HG02642 (cell line): ENCODE measurements at regions not wholly inside any gene's neighbourhood (a gene's known extent, or its start where the extent isn't known, plus 50 kb on each side); places are given as distances from the start of the nearest gene placed in this dataset.
"Not testable (repeated sequence)": the region's sequence is repeated elsewhere in the genome, so short reads cannot be mapped to it uniquely, and the experiment has no call there.

Source experiments
- ATAC-seq: cut with Tn5 transposase; IDR thresholded peaks from one replicate; pipeline ENCODE4 v1.9.1; 2021; ENCODE audit warnings: mild to moderate bottlenecking; ENCODE audit not compliant: unreplicated experiment, poor library complexity

DNA sequence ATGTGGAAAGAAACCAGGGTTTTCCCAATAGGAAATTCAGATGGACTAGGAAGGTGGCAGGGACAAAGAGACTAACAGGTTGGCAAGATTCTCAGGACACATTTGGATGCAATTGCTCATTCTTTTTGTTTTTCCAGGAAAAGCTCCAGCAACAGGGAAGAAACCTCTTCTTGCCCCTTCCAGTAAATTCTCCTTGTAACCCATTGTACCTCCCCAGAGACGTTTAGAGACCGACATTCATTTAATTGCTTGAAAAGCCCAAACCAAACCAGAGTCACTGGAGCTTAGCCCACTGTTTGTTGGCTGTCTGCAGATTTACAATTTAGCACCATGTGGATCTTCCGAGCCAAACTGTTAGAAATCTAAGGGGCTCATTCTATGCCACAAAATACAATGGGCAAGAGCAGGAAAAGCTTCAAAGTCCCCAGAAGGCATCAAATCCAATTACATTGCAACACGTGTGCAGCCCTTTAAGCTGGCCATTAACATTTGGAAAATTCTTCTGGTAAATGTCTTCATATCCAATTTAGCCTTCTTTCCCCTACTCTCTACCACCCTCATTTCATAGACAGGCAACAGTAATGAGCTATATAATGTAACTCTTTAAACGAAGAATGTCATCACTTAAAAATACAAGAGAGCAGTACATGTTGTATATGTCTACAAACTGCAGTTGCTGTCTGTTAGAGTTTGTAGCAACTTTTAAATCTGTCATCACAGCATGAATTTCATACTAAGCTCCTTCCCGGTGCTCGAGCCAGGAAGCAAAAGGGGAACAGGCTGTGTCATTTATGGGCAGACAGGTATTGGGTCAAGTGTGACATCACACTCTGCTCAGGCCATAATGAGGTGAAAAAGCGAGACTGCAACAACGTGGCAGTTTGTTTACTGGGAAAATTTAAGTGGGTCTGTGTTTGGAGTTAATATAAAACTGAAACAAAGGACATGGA lies 235.6 kb upstream of the HNRNPA3 start:
- ATAC-seq, result no peak

DNA sequence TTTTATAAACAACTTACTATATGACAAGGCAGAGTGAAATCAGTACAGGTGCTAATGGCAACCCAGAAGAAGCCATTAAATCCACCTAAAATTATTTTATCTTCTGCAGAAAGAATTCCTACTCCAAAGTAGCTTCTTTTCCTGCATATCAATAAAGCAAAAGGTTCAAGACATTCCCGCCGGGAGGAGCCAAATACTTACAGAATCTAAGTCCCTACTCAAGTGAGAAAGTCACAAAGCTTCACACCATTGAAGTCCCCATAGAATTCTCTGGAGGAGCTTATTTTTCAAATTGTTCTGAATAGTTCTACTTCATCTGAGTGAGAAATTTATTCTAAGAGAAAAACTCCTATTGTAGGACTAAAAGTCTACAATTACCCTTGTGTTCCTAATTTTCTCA lies 233.7 kb upstream of the HNRNPA3 start:
- no peak for ATAC-seq

DNA sequence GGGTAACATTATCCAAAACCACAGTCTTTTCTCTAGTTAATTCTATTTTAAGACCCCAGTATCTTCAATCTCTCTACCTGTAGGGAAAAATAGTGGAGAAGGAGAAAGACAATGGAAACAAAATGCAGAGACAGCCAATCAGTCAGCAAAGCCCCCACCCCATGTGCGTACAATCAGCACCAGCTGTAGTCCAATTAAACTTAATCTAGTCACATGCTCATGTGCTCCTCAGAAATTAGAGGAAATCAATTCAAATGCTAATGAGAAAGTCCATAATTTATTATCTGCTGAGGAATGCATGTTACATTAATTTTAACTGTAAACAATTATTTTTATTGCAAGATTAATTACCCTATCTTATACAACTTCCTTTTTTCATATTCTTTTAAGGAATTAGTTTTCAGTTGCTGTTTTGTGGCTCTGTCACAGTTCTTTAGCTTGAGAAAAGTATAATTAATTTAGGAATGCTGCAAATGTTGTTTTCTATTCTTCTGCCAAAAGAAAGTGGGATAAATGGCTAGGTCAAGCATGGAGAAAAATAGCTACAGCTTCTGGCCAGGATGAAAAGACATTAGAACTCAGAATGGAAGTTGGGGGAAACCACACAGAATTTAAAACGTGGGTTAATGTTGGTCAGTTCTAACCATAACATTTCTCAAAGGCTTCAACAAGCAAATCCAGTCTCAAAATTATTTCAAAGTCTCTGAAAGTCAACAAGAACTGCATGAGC lies 232.4 kb upstream of the HNRNPA3 start:
- ATAC-seq, result no peak

DNA sequence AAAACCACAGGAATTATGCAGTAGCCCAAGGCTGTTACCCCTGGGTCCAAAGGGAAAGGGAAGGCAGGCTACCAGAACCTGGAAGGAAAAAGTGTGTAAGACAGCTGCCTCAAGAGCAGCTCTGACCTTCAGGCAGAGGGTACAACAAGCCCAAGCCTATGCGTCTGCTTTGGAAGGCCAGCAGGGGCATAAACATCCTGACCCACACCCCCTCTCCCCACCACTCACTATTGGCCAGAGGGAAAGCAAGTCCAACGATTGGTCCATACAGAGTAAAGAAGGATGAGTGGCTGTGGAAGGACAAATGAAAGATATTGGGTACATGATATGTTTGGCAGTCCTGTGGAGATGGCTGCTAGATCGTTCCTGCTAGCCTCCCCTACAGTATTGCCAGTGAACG lies 227.6 kb upstream of the HNRNPA3 start:
- ATAC-seq, result no peak

DNA sequence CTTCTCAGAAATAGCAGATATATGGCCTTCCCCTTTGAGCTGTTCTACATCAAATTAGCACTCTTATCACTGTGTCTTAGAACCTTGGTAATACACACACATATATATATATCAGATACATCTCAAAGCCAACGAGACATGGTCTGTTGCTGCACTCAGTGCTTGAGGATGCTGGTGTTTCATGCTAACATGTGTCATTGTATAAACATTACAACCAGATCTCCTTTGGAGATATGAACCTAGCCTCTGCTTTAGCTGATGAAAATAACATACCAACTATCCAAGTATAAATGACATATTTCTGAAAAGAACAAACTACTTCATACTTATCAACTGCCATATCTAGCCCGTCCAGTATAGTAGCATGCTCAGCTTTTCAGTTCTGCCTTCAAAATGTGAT lies 226.7 kb upstream of the HNRNPA3 start:
- ATAC-seq, result no peak

DNA sequence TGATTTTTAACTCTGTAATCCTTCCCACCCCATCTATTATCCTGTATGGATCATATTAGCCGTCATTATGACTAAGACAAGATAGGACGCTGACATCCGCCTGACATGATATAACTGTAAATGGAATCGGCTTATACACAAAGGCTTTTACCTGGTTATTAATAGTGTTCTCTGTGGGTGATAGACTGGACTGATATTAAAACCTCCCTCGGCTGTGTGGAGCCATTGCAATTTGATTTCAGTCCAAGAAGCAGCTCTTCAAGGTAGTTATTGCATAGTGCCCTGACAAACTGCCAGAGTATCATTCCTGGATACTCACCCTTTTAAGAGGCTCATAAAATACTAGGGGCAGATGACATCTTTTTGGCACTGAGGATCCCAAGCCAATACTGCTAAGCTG lies 226.1 kb upstream of the HNRNPA3 start:
- ATAC-seq, result no peak

DNA sequence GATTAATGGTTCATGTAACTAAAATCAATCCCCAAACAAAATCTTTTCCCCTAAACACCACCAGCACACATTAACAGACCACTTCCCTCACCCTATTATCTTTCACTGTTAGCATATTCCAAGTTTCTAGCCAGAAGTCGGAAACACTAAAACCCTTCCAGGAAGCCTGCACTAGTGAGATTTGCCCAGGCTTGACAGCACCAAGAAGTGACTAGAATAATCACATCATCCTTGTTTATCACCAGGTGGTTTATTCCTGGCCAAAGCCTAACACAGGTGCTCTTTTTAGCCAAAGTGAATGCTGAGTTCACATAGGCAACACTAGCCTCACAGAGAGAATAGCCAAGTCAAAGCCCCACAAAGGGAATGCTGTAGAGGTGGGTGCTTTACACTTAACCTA lies 221.2 kb upstream of the HNRNPA3 start:
- no peak for ATAC-seq

DNA sequence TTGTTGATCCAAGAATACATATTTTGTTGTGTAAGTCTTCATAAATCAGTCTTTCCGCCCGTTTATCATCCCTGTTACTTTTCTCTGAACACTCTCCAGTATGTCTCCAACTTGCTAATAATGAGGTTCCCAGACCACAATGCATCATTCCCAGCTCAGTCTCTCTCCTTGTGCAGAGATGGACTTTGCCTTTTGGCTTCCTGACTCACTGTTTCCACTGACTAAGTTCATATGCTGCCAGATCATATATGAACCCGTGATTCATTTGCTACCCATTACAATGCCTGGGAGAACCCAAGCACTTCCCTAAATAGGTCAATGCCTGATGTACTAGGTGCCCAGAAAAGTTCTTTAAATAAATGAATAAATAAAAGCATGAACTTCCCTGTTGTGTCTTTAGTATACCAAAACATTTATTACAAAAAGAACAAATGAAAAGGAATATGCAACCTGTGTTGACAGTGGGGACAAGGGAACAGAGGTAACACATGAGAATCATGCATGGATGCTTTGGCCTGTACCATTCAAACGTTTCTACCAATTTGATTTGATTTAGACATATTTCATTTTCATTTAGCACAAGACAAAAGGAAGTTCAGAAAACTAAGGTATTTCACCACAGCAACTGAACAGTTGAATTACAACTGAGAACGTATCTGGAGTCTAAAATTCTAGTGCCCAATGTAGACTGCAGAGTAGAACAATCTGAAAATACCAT lies 215.4 kb upstream of the HNRNPA3 start:
- ATAC-seq, result peak; percentile 61

DNA sequence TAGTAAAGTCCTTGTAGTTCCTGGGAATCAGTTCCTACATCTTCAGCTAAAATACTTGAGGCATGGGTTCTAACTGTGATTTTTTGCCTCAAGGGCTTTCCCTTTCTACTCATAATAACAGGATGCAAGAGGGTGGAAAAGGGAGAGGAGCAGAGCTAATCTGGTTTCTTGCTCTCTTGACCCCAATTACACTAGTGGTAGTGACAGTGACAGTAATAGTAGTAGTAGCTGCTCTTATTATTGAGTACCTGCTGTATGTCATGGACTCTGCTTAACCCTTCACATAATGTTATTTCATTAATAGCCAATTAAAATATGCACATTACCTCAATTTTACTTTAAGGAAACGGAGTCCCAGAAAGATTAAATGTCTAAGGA lies 214.8 kb upstream of the HNRNPA3 start:
- peak; percentile 20 for ATAC-seq

DNA sequence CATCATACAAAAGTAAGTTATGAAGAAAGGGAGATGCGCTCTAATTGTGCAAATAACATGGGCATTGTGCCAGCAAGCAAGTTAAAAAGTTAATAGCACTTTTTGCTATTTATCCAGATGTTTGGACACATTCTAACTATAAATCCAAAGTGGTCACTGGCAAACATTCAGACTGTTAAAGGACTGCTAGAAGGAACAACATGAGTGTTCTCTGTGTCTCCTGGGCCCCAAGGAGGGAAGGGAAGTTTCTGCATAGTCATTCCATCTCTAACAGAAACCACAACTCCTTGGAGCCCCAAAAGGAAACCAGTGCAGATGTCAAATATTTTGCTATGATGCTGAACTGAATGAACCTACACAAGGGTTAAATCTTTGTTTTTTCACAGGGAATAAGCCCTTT lies 213.3 kb upstream of the HNRNPA3 start:
- peak; percentile 65 for ATAC-seq

DNA sequence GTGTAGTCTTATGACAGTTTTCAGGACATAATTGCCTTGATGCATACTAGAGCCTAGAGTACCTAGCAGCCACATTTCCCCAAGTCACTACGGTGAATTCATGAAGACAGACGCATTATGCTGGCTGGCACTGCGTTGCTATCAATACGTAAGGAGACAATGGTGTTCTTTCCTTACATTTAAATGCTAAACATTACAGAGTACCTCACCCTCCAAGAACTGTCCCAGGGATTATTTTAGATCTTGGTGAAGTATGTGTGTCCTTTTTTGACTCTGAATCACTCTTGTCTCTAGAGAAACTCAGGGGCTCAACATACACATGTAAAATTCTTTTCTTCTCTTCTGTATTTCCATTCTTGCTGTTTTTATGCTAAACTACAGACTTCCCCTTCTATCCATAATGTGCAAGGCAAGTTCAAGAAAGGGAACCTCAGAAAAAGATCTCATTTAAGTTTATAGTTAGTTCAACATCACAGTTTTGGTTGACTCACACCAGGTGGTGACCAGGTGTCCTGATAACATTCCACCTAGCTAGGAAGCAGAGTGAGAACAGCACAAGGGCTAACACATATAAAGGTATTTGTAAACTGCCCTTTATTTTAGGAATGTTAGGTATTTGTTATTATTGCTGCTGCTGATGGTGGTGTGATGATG lies 212.4 kb upstream of the HNRNPA3 start:
- ATAC-seq, result no peak

DNA sequence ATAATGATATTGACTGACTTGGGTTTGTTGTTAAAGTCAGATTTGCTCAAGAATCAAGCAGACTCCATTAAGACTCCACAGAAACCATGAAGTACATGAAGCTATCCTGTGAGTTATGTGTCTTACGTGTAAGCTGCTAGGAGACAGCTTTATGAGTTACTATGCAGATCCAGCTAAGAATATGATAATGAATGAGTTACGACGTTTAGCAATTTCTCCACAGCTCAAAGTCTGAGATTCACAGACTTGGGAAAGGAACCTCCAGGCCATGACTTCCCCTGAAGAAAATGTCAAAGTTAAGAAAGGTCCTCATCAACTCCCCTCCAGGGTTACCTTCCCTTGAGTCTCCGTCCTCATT lies 211.9 kb upstream of the HNRNPA3 start:
- no peak for ATAC-seq

DNA sequence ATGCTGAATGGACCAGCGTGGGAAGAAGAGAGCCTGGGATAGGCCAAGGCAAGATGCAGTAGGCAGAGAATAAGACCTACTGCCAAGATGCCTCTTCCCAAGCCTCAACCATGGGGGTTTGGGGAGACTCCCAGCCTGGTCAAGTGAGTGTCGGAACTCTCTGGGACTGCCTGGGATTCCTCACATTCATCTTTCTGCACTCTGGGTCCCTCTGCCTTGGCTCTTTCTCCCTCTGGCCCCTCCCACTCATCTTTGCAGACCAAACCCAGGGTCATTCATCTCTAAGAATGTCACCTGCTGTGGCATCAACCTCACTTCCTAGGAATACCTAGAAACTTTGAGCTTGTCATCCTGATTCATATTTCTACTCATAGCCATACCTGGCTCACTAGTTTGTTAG lies 211.3 kb upstream of the HNRNPA3 start:
- ATAC-seq, result no peak

DNA sequence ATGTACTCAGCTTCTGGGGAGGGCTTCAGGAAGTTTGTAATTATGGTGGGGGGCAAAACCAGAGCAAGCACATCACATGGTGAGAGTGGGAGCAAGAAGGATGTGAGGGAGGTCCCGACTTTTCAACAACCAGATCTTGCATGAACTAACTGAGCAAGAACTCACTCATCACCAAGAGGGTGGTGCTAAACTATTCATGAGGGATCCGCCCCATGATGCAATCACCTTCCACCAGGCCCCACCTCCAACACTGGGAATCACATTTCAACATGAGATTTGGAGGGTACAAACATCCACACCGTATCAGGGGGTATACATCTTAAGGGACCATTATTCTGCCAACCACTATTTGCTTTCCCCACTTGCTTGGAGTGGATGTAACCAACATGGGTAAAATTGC lies 209.6 kb upstream of the HNRNPA3 start:
- ATAC-seq, result no peak

DNA sequence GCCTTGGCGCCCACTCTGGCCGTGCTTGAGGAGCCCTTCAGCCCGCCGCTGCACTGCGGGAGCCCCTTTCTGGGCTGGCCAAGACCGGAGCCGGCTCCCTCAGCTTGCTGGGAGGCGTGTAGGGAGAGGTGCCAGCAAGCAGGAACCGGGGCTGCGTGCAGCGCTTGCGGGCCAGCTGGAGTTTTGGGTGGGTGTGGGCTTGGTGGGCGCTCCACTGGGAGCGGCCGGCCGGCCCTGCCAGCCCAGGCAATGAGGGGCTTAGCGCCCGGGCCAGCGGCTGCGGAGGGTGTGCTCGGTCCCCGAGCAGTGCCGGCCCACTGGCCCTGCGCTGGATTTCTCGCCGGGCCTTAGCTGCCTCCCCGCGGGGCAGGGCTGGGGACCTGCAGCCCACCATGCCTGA lies 204.9 kb upstream of the HNRNPA3 start:
- not testable (repeated sequence) for ATAC-seq

DNA sequence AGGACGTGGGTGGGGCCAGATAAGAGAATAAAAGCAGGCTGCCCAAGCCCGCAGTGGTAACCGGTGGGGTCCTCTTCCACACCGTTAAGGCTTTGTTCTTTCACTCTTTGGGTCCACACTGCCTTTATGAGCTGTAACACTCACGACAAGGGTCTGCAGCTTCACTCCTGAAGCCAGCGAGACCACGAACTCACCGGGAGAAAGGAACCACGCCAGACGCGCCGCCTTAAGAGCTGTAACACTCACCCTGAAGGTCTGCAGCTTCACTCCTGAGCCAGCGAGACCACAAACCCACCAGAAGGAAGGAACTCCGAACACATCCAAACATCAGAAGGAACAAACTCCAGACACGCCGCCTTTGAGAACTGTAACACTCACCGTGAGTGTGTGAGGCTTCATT lies 203.9 kb upstream of the HNRNPA3 start:
- not testable (repeated sequence) for ATAC-seq

DNA sequence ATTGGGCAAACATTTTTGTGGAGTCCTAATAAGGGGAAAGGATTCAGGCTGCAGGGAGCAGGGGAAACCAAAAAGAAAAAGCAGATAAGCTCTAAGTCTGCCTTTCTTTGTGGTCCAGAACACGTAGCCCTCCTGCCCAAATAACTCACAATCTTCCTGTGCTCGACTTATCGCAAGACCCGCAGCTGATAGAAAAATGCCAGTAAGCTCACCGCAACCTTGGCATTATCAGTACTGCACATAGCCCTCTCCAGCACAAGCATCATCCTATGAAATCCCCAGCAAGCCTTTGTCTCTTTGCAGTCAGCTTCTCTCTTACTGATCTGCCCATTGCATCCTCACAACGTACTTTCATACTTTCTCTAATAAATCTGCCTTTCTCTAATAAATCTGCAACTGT lies 202.4 kb upstream of the HNRNPA3 start:
- ATAC-seq, result no peak

DNA sequence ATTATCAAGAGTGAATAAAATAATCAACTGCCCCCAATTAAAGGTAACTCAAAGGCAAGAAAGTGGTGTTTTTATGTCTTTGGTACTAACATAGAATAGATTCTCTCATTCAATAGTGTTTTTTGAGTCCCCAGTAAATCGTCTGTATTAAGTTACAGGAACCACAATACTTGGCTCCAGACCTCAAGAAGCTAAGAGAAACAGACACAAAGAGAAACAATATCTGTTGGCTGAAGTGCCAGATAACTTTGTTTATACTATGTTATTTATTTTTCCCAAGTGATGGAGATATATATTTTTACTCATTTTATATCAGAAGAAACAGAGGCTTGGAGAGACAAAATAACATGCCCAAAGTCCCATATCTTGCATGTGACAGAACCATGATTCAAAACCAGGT lies 201.7 kb upstream of the HNRNPA3 start:
- ATAC-seq, result no peak

DNA sequence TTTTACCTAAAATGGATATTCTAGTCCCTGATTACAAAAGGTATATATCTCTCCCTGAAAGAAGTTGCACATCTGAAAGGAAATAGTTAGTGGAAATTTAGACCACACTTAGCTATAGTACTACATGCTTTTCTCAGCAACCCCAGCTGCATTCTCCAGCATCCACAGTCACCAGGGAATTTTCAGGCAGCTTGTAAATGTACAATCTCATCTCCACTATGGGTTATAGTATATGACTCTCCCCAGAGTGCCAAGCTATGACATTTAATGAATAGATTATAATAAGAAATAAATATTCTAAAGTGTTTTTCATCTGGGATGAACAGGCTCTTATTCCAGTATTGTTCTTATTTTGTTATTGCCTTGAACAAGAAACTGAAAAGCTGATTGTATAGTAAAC lies 197.6 kb upstream of the HNRNPA3 start:
- ATAC-seq, result no peak

DNA sequence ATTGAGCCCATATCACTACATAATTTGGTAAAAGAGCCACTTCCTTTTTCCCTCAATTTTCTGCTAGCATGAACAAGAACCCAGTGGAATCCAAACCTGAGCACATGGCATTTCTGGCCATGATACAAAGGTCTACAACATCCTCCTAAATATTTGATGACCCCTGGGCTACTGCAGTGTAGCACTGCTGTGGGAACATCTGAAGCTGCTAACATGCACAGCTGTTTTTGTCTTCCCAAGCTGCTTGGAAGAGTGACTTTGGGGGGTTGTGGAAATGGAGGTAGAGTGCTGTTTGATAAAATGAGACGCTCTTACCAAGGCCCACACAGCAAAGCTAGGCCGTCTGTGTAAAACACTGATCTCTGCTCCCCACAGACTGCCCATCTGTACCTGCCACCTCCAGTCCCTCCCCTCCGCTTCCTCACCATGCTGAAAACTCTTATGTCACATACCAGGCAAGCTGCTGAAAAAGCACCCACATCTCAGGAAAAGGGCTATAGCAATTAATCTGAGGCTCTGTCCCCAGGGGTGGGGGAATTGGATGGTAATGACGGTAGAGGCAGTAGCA lies 197.2 kb upstream of the HNRNPA3 start:
- no peak for ATAC-seq
